Mucosa of descending colon (tissue), 3 donors: ENCODE measurements at regions not wholly inside any gene's neighbourhood (a gene's known extent, or its start where the extent isn't known, plus 50 kb on each side); places are given as distances from the start of the nearest gene placed in this dataset.

ENCODE experiments used
- ATAC-seq: fragments of 200-7000 bp; cut with Tn5 transposase; one replicate; pipeline ENCODE4 v1.9.1; 2020; ENCODE audit warnings: mild to moderate bottlenecking, moderate library complexity
- DNase-seq, 3 donors: peaks; one replicate each; pipeline ENCODE4 v3.0.0-alpha.2; 2020
- H3K36me3 ChIP-seq: fragments of 200-600 bp; one replicate; pipeline ENCODE4 v1.8.0; 2021; ENCODE audit warnings: low read depth, mild to moderate bottlenecking
- H3K4me1 ChIP-seq: fragments of 200-600 bp; one replicate; pipeline ENCODE4 v1.8.0; 2021; ENCODE audit warnings: low read depth, mild to moderate bottlenecking
- H3K4me3 ChIP-seq: fragments of 200-600 bp; one replicate; pipeline ENCODE4 v1.8.0; 2021; ENCODE audit warnings: mild to moderate bottlenecking
- H3K9me3 ChIP-seq: fragments of 200-600 bp; one replicate; pipeline ENCODE4 v1.8.0; 2021; ENCODE audit warnings: mild to moderate bottlenecking
- CTCF ChIP-seq: fragments of 200-600 bp; IDR thresholded peaks from one replicate; pipeline ENCODE4 v1.8.0; 2022; ENCODE audit warnings: antibody characterized with exemption, mild to moderate bottlenecking
- intact Hi-C, 2 donors: fragments of 100-400 bp; cut with DNase I in 1 of 2; cut with micrococcal nuclease in 1 of 2; formaldehyde crosslinking; loops; one replicate each; pipeline versions ENCODE4 v1.11.0 to v1.11.1; 2022; cut with DNase I, micrococcal nuclease
- donor health status: DM: no; HTN: no; CAD: no; lungs with moderate emphysema.
- donor health status: DM: no; HTN: no; CAD: no.
- donor health status: DM: no; HTN: yes; CAD: no.

GRCh38 chr7:32250471-32251260 is 180.5 kb upstream of the PDE1C start:
- Histone ChIP-seq H3K9me3 (no peaks in the 10 kb centered on the region), H3K4me1 (no peaks in the 10 kb centered on the region), H3K36me3 (no peaks in the 10 kb centered on the region), H3K4me3 (no peak overlapping the region)
- TF ChIP-seq CTCF, result no peak
- no peak for ATAC-seq
- intact Hi-C loops, result no loop called here
- no peak for DNase-seq

- Histone ChIP-seq H3K9me3 (no peaks in the 10 kb centered on the region), H3K4me3 (no peak overlapping the region), H3K36me3 (no peaks in the 10 kb centered on the region), H3K4me1 (no peaks in the 10 kb centered on the region)
- intact Hi-C loops, result no loop called here
- TF ChIP-seq CTCF, result no peak
- DNase-seq (no peak), ATAC-seq (no peak)
These were observed 179.8 kb upstream of the PDE1C start for GRCh38 chr7:32250003-32250402.

- TF ChIP-seq CTCF, result no peak
- intact Hi-C loops, result no loop called here
- DNase-seq, result no peak
- no peak for ATAC-seq
- Histone ChIP-seq H3K4me1 (no peaks in the 10 kb centered on the region), H3K9me3 (no peaks in the 10 kb centered on the region), H3K4me3 (no peak overlapping the region), H3K36me3 (no peaks in the 10 kb centered on the region)
These were observed 178.3 kb upstream of the PDE1C start for GRCh38 chr7:32248522-32248921.

GRCh38 chr7:32244806-32245345 is 174.7 kb upstream of the PDE1C start:
- ATAC-seq, result no peak
- no peak for DNase-seq

GRCh38 chr7:32243687-32244290 is 173.6 kb upstream of the PDE1C start:
- Histone ChIP-seq H3K4me3 (no peak overlapping the region), H3K36me3 (no peaks in the 10 kb centered on the region), H3K4me1 (no peaks in the 10 kb centered on the region), H3K9me3 (no peaks in the 10 kb centered on the region)
- TF ChIP-seq CTCF, result no peak
- DNase-seq (no peak), ATAC-seq (no peak)
- intact Hi-C loops, result no loop called here

More at GRCh38 chr7:32244806-32245345, 174.7 kb upstream of the PDE1C start:
- TF ChIP-seq CTCF, result no peak
- intact Hi-C loops, result no loop called here
- H3K9me3 ChIP-seq, result no peaks in the 10 kb centered on the region
- no peaks in the 10 kb centered on the region for H3K4me1 ChIP-seq
- no peaks in the 10 kb centered on the region for H3K36me3 ChIP-seq
- no peak overlapping the region for H3K4me3 ChIP-seq
